K562 (cell line): ENCODE measurements at regions not wholly inside any gene's neighbourhood (a gene's known extent, or its start where the extent isn't known, plus 50 kb on each side); places are given as distances from the start of the nearest gene placed in this dataset.
A peak's percentile ranks its signal among the peaks of the same experiment; 100 is the strongest.

ENCODE experiments used
- BHLHE40 ChIP-seq: IDR thresholded peaks from 2 replicates; pipeline ENCODE4 v1.6.1; 2011; ENCODE audit warnings: low read length, improper control_type of control experiment
- CGGBP1 ChIP-seq: fragments of 250-450 bp; sonication (Bioruptor Pico); IDR thresholded peaks from 2 replicates; pipeline ENCODE4 v1.9.0; 2021; ENCODE audit warnings: mild to moderate bottlenecking
- CTCFL ChIP-seq: IDR thresholded peaks from 2 replicates; pipeline ENCODE4 v1.6.1; 2011; ENCODE audit warnings: borderline replicate concordance, low read depth, mild to moderate bottlenecking, moderate library complexity, low read length; ENCODE audit not compliant: insufficient read depth, poor library complexity, severe bottlenecking
- JUND ChIP-seq, 2 experiments: IDR thresholded peaks; 2 replicates in 1 of 2; 3 replicates in 1 of 2; pipeline ENCODE4 v1.6.1; 2011; ENCODE audit warnings: borderline replicate concordance in 2 of 2, low read depth in 2 of 2, low read length in 2 of 2, improper control_type of control experiment in 1 of 2, missing biosample characterization in 1 of 2, missing genetic modification characterization in 1 of 2, missing genetic modification reagents in 1 of 2
- MLLT1 ChIP-seq, 2 experiments: fragments of 450-650 bp; IDR thresholded peaks; 2 replicates each; pipeline ENCODE4 v1.6.1; 2016
- RBM22 ChIP-seq: fragments of 200-400 bp; formaldehyde crosslinking; IDR thresholded peaks from 2 replicates; pipeline ENCODE4 v1.6.1; 2018; ENCODE audit warnings: low read length, low read depth; ENCODE audit not compliant: poor library complexity, severe bottlenecking
- SAFB ChIP-seq: fragments of 200-400 bp; formaldehyde crosslinking; IDR thresholded peaks from 2 replicates; pipeline ENCODE4 v1.6.1; 2017; ENCODE audit warnings: low read depth, low read length, borderline replicate concordance
- SUPT5H ChIP-seq: fragments of 450-650 bp; IDR thresholded peaks from 2 replicates; pipeline ENCODE4 v1.6.1; 2016
- ZBTB12 ChIP-seq: fragments of 250-450 bp; sonication (Bioruptor Pico); IDR thresholded peaks from 2 replicates; pipeline ENCODE4 v1.4.0; 2020
- ZBTB40 ChIP-seq, 2 experiments: fragments of 450-650 bp in 1 of 2; sonication (generic) in 1 of 2; formaldehyde crosslinking in 1 of 2; IDR thresholded peaks; 2 replicates each; pipeline versions ENCODE4 v1.7.1 to v1.9.0; 2016 to 2022; ENCODE audit warnings: inconsistent platforms in 1 of 2, mild to moderate bottlenecking in 1 of 2, missing genetic modification reagents in 1 of 2

GRCh38 chr12:53867216-53868012, 71.2 kb upstream of the HOXC13 start (continued):
- no peak for TF ChIP-seq ZBTB40 (IDR thresholded peaks at IDR 0.05)
- TF ChIP-seq ZBTB40 (CRISPR knock-in tag; IDR thresholded peaks at IDR 0.05): no peak
- TF ChIP-seq SUPT5H: no peak
- TF ChIP-seq CTCFL: no peak
- TF ChIP-seq RBM22: no peak
- peak; percentile 43; the same call in 1 of the 2 replicates for TF ChIP-seq BHLHE40
- TF ChIP-seq SAFB: no peak
- no peak for TF ChIP-seq CGGBP1 (CRISPR knock-in tag)
- TF ChIP-seq JUND (IDR thresholded peaks at IDR 0.05; ENCODE audit: borderline replicate concordance, low read depth, low read length): peak; percentile 44; the same call in 1 of the 2 replicates
- peak; percentile 32; the same call in 1 of the 3 replicates for TF ChIP-seq JUND (tag; IDR thresholded peaks at IDR 0.05; ENCODE audit: borderline replicate concordance, low read depth, low read length)
- TF ChIP-seq ZBTB12 (CRISPR knock-in tag): no peak
- no peak for TF ChIP-seq MLLT1 (IDR thresholded peaks at IDR 0.05)
